DOHH2 (cell line): ENCODE measurements at regions not wholly inside any gene's neighbourhood (a gene's known extent, or its start where the extent isn't known, plus 50 kb on each side); places are given as distances from the start of the nearest gene placed in this dataset.

Experiments
- H3F3A ChIP-seq: fragments of 200-600 bp; sonication (generic), shearing (Covaris generic); 2 replicates; pipeline ENCODE4 v1.6.0; 2016; ENCODE audit warnings: antibody characterized with exemption, mild to moderate bottlenecking; ENCODE audit not compliant: control insufficient read depth, insufficient read depth
- H3K27ac ChIP-seq: fragments of 200-600 bp; sonication (generic); 2 replicates; pipeline ENCODE4 v1.5.1; 2014; ENCODE audit warnings: low read depth, mild to moderate bottlenecking, low read length, moderate library complexity
- H3K27me3 ChIP-seq: fragments of 200-600 bp; sonication (generic); 2 replicates; pipeline ENCODE4 v1.6.1; 2014; ENCODE audit warnings: mild to moderate bottlenecking, low read length, mixed read lengths; ENCODE audit not compliant: control insufficient read depth
- H3K36me3 ChIP-seq: fragments of 200-600 bp; sonication (generic); 2 replicates; pipeline ENCODE4 v1.6.1; 2014; ENCODE audit warnings: mild to moderate bottlenecking, low read length, moderate library complexity, mixed read lengths; ENCODE audit not compliant: control insufficient read depth
- H3K4me1 ChIP-seq: fragments of 200-600 bp; sonication (generic); 2 replicates; pipeline ENCODE4 v1.6.1; 2014; ENCODE audit warnings: mild to moderate bottlenecking, low read length, mixed read lengths; ENCODE audit not compliant: control insufficient read depth
- H3K4me2 ChIP-seq: fragments of 200-600 bp; sonication (generic); 2 replicates; pipeline ENCODE4 v1.6.0; 2014; ENCODE audit warnings: mild to moderate bottlenecking, low read length, moderate library complexity
- H3K4me3 ChIP-seq: fragments of 200-600 bp; sonication (generic); 2 replicates; pipeline ENCODE4 v1.5.1; 2014; ENCODE audit warnings: mild to moderate bottlenecking, low read length, mixed read lengths
- H3K79me2 ChIP-seq: fragments of 200-600 bp; sonication (generic); 2 replicates; pipeline ENCODE4 v1.6.1; 2014; ENCODE audit warnings: mild to moderate bottlenecking, low read length, mixed read lengths; ENCODE audit not compliant: control insufficient read depth
- H3K9me2 ChIP-seq: fragments of 200-600 bp; sonication (generic); replicated peaks from 2 replicates; pipeline ENCODE4 v1.6.1; 2014; ENCODE audit warnings: mild to moderate bottlenecking, low read length, mixed read lengths; ENCODE audit not compliant: control insufficient read depth
- H3K9me3 ChIP-seq: fragments of 200-600 bp; sonication (generic); 2 replicates; pipeline ENCODE4 v1.6.1; 2014; ENCODE audit warnings: antibody characterized with exemption, low read length, mixed read lengths; ENCODE audit not compliant: control insufficient read depth, insufficient read depth
- H4K20me1 ChIP-seq: fragments of 200-600 bp; sonication (generic); 2 replicates; pipeline ENCODE4 v1.6.0; 2014; ENCODE audit warnings: low read depth, mild to moderate bottlenecking, antibody characterized with exemption, low read length, moderate library complexity; ENCODE audit not compliant: control insufficient read depth, insufficient read depth
- CTCF ChIP-seq: fragments of 200-600 bp; sonication (generic); IDR thresholded peaks from one replicate; pipeline ENCODE4 v1.5.1; 2014; ENCODE audit warnings: antibody characterized with exemption, mild to moderate bottlenecking, low read depth, low read length; ENCODE audit not compliant: poor library complexity, severe bottlenecking
- EZH2phosphoT487 ChIP-seq: fragments of 200-600 bp; sonication (generic); IDR thresholded peaks from 2 replicates; pipeline ENCODE4 v1.6.1; 2017; ENCODE audit warnings: borderline replicate concordance, mild to moderate bottlenecking, antibody characterized with exemption, low read length, moderate library complexity, mixed read lengths

GRCh38 chr21:15135867-15136629 lies 71.2 kb upstream of the NRIP1 start:
- H3K4me1 ChIP-seq = no peaks in the 10 kb centered on the region
- no peaks in the 10 kb centered on the region for H3K27me3 ChIP-seq
- H3K36me3 ChIP-seq = no peaks in the 10 kb centered on the region
- no peak for TF ChIP-seq EZH2phosphoT487
- TF ChIP-seq CTCF = no peak
- no peaks in the 10 kb centered on the region for H3F3A ChIP-seq
- no peaks in the 10 kb centered on the region for H4K20me1 ChIP-seq
- no peak overlapping the region for H3K27ac ChIP-seq
- no peaks in the 10 kb centered on the region for H3K79me2 ChIP-seq
- H3K9me2 ChIP-seq = no peaks in the 10 kb centered on the region
- H3K4me3 ChIP-seq = no peak overlapping the region
- 0 out of 2 replicates have a peak, but pooled peaks cover 3% of the 10 kb centered on the region for H3K9me3 ChIP-seq
- no peak overlapping the region for H3K4me2 ChIP-seq

DNA sequence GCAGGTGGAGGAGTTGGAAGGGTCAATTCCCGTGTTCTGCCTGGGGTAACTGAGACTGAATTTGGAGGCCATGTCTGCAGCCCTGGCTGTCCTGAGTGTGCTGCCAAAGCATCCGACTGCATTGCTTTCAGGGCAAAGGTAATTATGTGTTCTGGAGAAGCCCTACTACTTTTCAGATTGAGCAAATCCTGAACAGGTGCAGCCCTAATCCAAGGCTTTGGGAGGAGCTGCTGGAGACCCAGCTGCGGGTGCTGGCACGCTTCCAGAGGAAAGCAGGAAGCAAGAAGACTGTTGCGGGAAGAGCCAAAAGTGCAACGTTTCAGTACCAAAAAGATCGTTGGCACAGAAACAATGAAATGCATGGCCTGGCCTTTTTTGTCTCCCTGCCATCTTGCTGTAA lies 73.7 kb upstream of the NRIP1 start:
- H3K9me2 ChIP-seq = no peaks in the 10 kb centered on the region
- H3F3A ChIP-seq = no peaks in the 10 kb centered on the region
- TF ChIP-seq CTCF (no peak), EZH2phosphoT487 (no peak)
- no peak overlapping the region for H3K4me2 ChIP-seq
- no peaks in the 10 kb centered on the region for H3K79me2 ChIP-seq
- no peaks in the 10 kb centered on the region for H4K20me1 ChIP-seq
- no peaks in the 10 kb centered on the region for H3K4me1 ChIP-seq
- no peaks in the 10 kb centered on the region for H3K27me3 ChIP-seq
- 0 out of 2 replicates have a peak, but pooled peaks cover 3% of the 10 kb centered on the region for H3K9me3 ChIP-seq
- no peak overlapping the region for H3K4me3 ChIP-seq
- no peaks in the 10 kb centered on the region for H3K36me3 ChIP-seq
- no peak overlapping the region for H3K27ac ChIP-seq

DNA sequence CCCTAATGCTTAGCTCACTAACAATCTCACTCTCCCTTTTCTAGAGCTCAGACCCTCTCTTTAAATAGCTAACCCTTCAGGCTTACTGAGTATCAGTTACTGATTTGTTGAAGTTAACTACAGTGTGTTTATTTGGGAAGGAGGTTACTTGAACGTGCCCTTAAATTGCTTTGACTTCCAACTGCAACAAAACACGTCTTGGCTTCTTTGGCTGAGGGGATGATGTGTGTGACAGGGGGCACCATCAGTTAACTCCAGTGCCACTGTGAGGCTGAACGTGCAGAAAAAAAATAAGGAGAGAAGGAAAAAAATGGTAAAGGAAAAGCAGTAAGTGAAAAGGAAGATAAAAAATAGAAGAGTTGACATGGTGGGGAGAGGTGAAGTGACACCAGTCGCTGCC lies 75.1 kb upstream of the NRIP1 start:
- Histone ChIP-seq H3K4me3 (no peak overlapping the region), H3K36me3 (no peaks in the 10 kb centered on the region), H3K79me2 (no peaks in the 10 kb centered on the region), H4K20me1 (no peaks in the 10 kb centered on the region), H3K9me2 (no peaks in the 10 kb centered on the region), H3K4me1 (no peaks in the 10 kb centered on the region), H3F3A (no peaks in the 10 kb centered on the region), H3K9me3 (0 out of 2 replicates have a peak, but pooled peaks cover 3% of the 10 kb centered on the region), H3K27ac (no peak overlapping the region), H3K4me2 (no peak overlapping the region), H3K27me3 (no peaks in the 10 kb centered on the region)
- TF ChIP-seq EZH2phosphoT487 (no peak), CTCF (no peak)
